ENCODE measurements at regions not wholly inside any gene's neighbourhood (a gene's known extent, or its start where the extent isn't known, plus 50 kb on each side); places are given as distances from the start of the nearest gene placed in this dataset.
"Not testable (repeated sequence)": the region's sequence is repeated elsewhere in the genome, so short reads cannot be mapped to it uniquely, and the experiment has no call there.

- no peak for DNase-seq (ENCODE audit: low spot score)
These were observed 284.5 kb upstream of the TRPC5 start for GRCh38 chrX:112367065-112367464.

DNA sequence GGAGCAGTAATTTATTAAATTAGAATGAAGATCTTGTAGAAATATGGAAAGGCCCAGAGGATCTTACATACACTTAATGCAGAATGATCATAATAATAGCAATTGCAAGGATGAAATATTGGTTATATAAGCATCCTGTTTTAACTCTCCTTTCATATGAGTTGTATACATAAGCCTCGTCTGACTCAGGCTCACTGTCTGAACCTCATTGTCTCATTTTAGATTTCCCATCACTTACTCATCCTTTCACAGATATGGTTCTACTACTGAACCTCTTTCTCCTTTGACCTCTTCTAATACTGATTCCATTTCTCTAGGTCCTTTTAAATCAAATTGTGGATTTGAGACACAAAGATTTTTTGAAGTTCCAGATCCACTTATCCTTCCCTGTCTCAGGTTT is 277.3 kb upstream of the TRPC5 start:
- no peak for DNase-seq (ENCODE audit: low spot score)

GRCh38 chrX:112355931-112356330 is 273.4 kb upstream of the TRPC5 start:
- DNase-seq (ENCODE audit: low spot score) = no peak

- no peak for DNase-seq (ENCODE audit: low spot score)
These were observed 259.0 kb upstream of the TRPC5 start for GRCh38 chrX:112341598-112341997.

- no peak for DNase-seq (ENCODE audit: low spot score)
These were observed 230.6 kb upstream of the TRPC5 start for GRCh38 chrX:112313201-112313600.

- no peak for DNase-seq (ENCODE audit: low spot score)
These were observed 223.5 kb upstream of the TRPC5 start for GRCh38 chrX:112306027-112306426.

DNA sequence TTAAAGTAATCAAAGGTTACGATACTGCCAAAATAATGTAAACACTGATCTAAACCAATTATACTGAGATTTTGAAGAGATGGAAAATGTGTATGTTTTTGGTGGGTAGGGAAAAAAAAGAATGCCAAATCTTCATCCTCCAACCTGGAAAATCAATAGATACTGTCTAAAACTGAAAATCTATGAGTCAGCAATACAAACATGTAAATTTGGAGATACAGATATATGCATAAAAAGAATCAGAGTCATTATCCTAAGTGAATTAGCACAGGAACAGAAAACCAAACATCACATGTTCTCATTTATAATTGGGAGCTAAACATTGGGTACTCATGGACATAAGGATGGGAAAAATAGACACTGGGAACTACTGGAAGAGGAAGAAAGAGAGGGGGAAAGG is 197.4 kb upstream of the TRPC5 start:
- DNase-seq (ENCODE audit: low spot score) = no peak

GRCh38 chrX:112270991-112271390 is 188.4 kb upstream of the TRPC5 start:
- no peak for DNase-seq (ENCODE audit: low spot score)

- DNase-seq (ENCODE audit: low spot score) = no peak
These were observed 183.6 kb upstream of the TRPC5 start for GRCh38 chrX:112266136-112266535.

DNA sequence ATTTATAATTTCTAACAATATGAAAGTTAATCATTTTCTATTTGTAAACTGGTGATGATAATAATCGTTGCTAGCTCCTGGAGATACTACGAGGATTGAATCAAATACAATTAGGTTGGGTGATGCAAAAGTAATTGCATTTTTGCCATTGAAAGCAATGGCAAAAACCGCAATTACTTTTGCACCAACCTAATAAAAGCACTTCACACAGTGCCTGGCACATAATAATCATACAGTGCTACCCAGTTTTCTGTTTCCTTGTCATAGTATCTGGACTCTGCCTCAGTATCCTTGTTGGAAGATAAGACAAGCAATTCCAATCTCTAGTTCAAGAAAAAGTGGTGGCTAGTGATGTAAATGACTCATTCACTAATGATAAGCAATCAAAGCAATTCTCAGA is 176.8 kb upstream of the TRPC5 start:
- no peak for DNase-seq (ENCODE audit: low spot score)

DNA sequence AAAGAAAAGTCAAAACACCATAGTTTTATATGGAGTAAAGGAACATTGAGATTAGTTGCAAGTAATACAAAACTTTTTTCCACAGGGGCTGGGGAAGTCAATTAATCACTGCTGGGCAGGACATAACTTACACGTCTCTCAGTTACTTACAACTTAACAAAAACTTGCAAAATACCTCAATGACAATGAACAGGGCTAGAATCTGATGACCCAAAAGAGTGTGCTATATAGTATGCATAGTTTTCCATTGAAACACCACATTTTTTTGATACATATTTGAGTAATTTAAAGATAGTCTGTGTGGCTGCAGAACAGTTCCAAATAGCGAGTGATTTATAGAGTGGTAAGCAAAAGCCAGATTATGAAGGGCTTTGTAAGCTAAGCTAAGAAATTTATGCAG is 172.3 kb upstream of the TRPC5 start:
- DNase-seq (ENCODE audit: low spot score) = no peak

- no peak for DNase-seq (ENCODE audit: low spot score)
These were observed 165.1 kb upstream of the TRPC5 start for GRCh38 chrX:112247714-112248113.

DNA sequence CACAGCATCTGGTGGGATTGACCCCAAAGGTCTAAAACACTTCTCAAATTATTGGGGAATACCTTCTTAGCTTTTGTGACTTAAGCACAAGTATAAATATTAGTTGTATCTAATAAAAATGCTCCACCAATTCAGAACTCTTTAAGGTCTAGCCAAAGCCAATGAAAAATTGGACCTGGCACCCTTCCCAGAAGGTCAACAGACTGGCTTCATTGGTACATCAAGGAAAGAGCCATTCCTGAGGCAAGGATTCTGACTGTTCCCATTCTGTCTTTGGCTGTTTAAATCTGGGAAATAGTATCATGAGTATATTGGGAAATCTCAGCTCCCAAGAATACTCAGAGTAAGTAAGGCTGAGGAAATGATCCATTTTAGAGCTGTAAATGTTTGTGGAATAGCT is 153.0 kb upstream of the TRPC5 start:
- no peak for DNase-seq (ENCODE audit: low spot score)

DNA sequence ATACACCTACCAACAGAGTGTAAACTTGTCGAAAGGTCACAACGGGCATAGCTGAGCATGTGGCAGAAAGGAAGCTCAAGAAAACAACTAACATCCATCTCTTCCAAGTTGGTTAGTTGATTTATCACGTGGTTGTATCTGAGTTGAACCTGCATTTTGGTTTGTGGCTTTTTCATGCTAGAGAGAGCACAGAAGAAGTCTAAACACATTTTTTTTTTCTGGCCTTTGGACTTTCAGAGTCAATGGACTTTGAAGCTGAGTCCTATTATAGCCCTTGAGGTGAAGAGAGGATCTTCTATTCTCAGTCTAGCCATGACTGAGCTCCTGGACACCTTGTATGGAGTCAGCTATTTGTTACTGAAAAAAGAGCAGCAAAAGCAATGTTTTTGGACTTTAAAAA is 150.6 kb upstream of the TRPC5 start:
- no peak for DNase-seq (ENCODE audit: low spot score)

GRCh38 chrX:112226795-112227194 is 144.2 kb upstream of the TRPC5 start:
- not testable (repeated sequence) for DNase-seq (ENCODE audit: low spot score)

DNA sequence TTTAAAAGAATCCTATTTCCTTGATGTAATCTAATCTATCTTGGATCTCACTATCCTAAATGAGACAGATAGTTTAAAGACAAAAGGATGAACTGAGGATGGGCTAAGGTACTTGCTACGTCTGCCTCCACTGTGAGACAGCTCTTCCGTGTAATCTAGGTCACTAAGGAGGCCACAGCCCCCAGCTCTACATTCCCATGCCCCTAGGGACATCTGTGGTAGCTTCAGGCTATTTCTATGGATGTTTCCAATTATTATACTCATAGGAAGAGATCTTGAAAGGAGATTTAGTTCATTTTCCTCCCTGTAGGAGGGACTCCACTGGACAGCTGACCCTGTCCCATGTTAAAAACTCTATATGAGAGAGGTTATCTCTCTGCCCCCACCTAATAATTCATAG is 140.8 kb upstream of the TRPC5 start:
- no peak for DNase-seq (ENCODE audit: low spot score)

GRCh38 chrX:112218388-112218787 is 135.8 kb upstream of the TRPC5 start:
- no peak for DNase-seq (ENCODE audit: low spot score)

DNA sequence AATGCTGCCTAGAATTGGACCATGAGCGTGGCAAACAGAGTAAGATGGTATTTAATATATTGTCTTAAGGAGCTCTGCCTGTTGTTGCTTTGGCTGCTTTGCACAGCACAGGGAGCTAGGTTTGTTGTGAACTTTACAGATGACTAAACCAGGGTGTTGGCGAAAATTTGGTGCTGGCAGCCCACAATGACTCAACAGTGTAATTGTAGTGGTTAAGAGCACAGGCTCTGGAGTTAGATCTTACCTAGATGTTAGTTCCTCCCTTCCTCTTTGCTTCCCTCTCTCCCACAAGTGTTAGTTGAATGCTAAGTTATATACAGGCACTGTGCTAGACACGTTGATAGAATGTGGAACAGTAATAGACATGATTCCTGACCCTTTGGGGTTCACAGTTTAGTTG is 128.9 kb upstream of the TRPC5 start:
- no peak for DNase-seq (ENCODE audit: low spot score)

DNA sequence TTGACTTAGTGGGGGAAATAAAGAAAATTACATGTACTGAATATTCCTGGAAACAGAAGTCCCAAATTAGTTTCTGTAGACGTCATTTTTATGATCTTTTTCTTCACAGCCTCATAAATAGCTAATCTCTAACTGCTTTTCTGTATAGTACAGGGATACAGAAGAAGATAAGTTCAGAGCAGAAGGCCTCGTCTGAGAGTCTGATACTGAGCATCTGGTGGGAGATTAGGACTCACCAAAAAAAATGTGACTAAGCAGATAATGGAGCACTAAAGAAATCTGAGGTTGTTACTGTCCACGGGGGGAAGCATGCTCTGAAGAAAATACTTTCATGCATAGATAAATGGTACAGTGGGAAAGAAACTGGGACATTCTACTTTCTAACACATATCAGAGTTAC is 115.3 kb upstream of the TRPC5 start:
- DNase-seq (ENCODE audit: low spot score) = no peak

GRCh38 chrX:112190646-112191045 is 108.1 kb upstream of the TRPC5 start:
- DNase-seq (ENCODE audit: low spot score) = no peak

- not testable (repeated sequence) for DNase-seq (ENCODE audit: low spot score)
These were observed 98.8 kb upstream of the TRPC5 start for GRCh38 chrX:112181361-112181760.

DNA sequence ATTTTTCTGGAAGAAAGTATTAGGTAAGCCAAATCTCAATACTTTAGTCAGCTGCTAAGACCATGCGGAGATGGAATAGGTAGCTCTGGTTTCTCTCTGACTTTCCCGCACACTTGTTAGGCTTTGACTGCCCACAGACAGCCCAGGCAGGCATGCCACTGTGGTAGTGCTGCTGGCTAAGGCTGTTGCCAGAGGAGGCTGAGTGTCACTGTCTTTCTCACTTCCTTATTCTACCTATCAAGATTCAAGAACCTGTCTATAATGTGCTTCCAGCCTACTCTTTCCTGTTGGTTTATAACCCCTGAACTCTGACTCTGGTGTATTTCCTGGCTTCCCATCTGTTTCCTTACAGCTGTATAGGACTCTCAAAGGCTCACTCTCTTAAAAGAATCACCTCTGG is 81.8 kb upstream of the TRPC5 start:
- DNase-seq (ENCODE audit: low spot score) = no peak

GRCh38 chrX:112163906-112164305 is 81.3 kb upstream of the TRPC5 start:
- DNase-seq (ENCODE audit: low spot score) = no peak

- no peak for DNase-seq (ENCODE audit: low spot score)
These were observed 65.8 kb upstream of the TRPC5 start for GRCh38 chrX:112148397-112148796.

- no peak for DNase-seq (ENCODE audit: low spot score)
These were observed 64.6 kb upstream of the TRPC5 start for GRCh38 chrX:112147206-112147605.

Data from A172 (cell line).